ENCODE measurements at regions not wholly inside any gene's neighbourhood (a gene's known extent, or its start where the extent isn't known, plus 50 kb on each side); places are given as distances from the start of the nearest gene placed in this dataset.
"Not testable (repeated sequence)": the region's sequence is repeated elsewhere in the genome, so short reads cannot be mapped to it uniquely, and the experiment has no call there.

GRCh38 chr13:107999751-108000150 is 215.6 kb downstream of the LIG4 start:
- DNase-seq, result no peak

GRCh38 chr13:107994137-107994536 is 221.2 kb downstream of the LIG4 start:
- DNase-seq, result no peak

- DNase-seq, result no peak
These were observed 221.9 kb downstream of the LIG4 start for GRCh38 chr13:107993239-107993949.

DNA sequence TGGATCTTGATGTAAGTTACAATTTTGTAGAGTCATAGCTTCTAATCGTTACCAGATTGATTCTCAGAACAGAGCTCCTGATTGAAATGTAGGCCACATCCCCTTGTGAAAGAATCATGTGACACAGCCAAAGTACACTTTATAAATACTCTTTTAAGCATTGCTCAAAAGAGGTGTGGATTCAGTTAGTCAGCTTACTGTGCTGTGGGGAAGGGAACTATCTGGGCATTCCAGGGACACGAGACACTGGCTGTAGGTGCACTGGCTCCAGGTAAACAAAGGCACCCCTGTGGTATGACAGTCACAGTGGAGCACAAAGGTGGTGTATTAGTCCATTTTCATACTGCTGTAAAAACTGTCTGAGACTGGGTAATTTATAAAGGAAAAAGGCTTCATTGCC is 222.8 kb downstream of the LIG4 start:
- DNase-seq, result no peak

DNA sequence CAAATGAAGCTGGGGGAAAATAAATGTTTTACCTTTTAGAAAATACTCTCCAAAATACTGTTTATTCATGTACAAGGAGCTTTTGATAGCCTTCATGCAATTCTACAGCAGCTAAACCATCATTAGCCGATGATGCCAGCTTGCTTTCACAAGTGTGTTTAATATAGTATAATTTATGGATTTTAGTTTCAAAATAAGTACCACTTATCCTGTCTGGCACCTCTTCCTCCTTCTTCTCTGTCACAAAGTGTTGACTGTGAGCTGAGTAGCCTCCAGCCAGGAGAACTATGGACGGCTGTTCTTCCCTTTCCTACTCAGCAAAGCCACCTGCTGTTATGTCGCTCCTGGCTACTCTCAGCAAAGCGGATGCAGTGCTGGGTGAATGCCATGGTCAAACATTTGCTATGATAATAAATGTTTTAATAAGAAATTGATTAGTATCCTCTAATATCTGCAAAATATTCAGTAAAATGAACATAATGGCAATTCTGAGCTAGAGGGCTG is 238.2 kb downstream of the LIG4 start:
- DNase-seq, result no peak

- DNase-seq, result no peak
These were observed 238.7 kb downstream of the LIG4 start for GRCh38 chr13:107976628-107977027.

GRCh38 chr13:107974409-107974808 is 240.9 kb downstream of the LIG4 start:
- no peak for DNase-seq

GRCh38 chr13:107969546-107969945 is 245.8 kb downstream of the LIG4 start:
- no peak for DNase-seq

GRCh38 chr13:107968470-107968869 is 246.9 kb downstream of the LIG4 start:
- DNase-seq, result no peak

DNA sequence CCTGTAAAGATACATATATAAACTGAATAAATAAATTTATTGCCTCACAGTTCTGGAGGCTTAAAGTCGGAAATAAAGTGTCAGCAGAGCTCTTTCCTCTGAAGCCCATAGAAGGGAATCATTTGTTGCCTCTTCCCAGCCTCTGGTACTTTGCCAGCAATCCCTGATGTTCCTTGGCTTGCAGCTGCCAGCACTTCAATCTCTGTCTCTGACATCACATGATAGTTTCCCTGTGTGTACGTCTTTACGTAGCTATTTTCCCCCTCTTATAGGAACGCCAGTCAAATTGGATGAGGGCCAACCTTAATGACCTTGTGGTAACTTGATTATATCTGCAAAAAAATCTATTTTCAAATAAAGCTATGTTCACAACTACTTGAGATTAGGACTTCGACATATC is 250.9 kb downstream of the LIG4 start:
- no peak for DNase-seq

DNA sequence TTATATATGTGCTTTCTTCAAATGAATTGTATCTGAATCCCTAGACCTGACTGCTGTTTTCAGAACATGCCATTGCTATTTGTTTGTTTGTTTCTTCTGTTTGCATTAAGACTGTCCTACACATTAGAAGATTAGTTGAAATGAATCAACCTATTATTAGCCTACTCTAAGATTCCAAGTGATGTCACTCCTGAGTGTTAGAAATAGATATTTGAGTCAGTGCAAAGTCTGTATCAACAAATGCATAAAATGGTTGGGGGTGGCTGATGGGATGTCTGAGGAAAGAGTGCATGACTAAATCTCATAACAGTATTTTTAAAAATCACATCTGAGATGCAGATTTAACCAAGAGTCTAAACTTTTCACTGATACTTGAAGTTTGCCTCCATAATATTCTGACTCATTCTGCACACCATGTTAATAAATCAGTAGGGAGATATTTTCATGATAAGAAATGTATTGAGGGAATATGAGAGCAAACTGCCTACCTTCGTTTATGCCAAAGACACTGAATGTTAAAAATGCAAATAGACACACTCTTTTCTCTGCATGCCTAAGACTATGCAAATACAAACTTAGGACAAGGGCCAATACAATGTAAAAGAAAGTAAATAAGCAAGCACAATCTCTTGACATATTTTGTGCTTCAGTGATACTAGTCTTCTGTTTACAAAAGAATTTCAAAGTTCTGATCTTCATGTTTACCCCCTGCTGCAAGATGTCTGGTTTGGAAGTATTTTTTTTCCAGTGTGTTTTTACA is 253.3 kb downstream of the LIG4 start:
- no peak for DNase-seq

- no peak for DNase-seq
These were observed 255.0 kb downstream of the LIG4 start for GRCh38 chr13:107960301-107960700.

GRCh38 chr13:107956889-107957288 is 258.4 kb downstream of the LIG4 start:
- DNase-seq, result no peak

GRCh38 chr13:107942030-107942617 is 273.2 kb downstream of the LIG4 start:
- no peak for DNase-seq

DNA sequence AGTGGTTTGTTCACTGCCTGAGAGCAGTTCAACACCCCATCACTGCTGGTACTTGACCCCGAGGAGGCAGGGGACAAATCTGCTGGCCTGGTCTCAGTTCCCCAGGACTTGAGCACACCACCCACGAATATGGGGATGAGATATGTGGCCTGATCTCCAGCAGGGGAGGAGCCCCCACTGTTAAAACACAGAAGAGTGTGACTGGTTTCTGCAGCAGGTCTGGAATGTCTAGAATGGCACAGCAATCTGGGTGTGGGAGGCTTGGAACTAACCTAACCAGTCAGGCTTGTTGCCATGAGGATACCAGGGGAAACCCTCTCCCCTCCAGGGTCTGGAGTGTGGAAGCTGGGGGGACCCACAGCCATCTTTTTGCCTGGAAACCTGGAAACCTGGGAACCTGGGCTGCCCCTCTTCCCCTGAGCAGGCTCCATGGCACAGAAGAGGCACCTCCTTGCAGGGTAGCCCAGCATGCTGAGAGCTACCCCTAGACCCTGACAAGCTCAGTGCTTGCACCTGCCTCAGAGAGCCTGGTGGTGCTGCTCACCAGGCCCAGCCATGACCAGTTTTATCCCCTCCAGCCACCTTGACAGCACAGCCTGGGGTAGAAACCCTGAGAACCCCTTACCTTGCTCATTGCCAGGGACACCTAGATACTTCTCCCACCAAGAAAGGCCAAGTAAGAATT is 273.8 kb downstream of the LIG4 start:
- DNase-seq, result no peak

- DNase-seq, result no peak
These were observed 277.5 kb downstream of the LIG4 start for GRCh38 chr13:107937848-107938247.

GRCh38 chr13:107931056-107931455 is 284.3 kb downstream of the LIG4 start:
- DNase-seq, result no peak

- no peak for DNase-seq
These were observed 286.6 kb downstream of the LIG4 start for GRCh38 chr13:107928762-107929161.

- DNase-seq, result no peak
These were observed 287.8 kb downstream of the LIG4 start for GRCh38 chr13:107927557-107927956.

DNA sequence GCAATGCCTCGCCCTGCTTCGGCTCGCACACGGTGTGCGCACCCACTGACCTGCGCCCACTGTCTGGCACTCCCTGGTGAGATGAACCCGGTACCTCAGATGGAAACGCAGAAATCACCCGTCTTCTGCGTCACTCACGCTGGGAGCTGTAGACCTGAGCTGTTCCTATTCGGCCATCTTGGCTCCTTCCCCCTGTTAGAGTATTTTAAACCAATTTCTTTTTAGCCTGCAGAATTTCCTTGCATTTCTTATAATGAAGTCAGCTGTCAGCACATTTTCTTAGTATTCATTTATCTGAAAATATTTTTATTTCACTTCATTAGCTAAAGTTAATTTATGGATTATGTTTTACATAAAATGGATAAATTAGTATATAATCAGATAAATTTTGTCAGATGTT is 288.8 kb downstream of the LIG4 start:
- DNase-seq, result not testable (repeated sequence)

GRCh38 chr13:107916902-107917301 is 298.4 kb downstream of the LIG4 start:
- DNase-seq, result not testable (repeated sequence)

DNA sequence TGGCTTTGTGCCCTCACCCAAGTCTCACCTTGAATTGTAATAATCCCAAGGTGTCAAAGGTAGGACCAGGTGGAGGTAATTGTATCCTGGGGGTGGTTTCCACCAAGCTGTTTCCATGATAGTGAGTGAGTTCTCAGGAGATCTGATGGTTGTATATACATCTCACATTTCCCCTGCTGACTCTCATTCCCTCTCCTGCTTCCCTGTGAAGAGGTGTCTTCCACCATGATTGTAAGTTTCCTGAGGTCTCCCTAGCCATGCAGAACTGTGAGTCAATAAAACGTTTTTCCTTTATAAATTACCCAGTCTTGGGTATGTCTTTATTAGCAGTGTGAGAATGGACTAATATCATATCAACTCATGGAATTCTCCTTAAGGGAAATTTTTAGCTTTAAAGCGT is 302.6 kb downstream of the LIG4 start:
- no peak for DNase-seq

- DNase-seq, result no peak
These were observed 308.1 kb downstream of the LIG4 start for GRCh38 chr13:107907065-107907805.
